HEK293 (cell line): ENCODE measurements at regions not wholly inside any gene's neighbourhood (a gene's known extent, or its start where the extent isn't known, plus 50 kb on each side); places are given as distances from the start of the nearest gene placed in this dataset.

Experiments used
- CTCF ChIA-PET: fragments of 350-600 bp; formaldehyde crosslinking; extraction: SDS; loops from one replicate; lab custom pipeline; 2021; ENCODE audit warnings: antibody characterized with exemption; lab: Yijun Ruan, JAX
- POLR2A ChIA-PET: fragments of 300-600 bp; formaldehyde crosslinking; extraction: SDS; loops from one replicate; lab custom pipeline; 2020; ENCODE audit warnings: antibody characterized with exemption, inconsistent platforms; lab: Yijun Ruan, JAX
- H3K27ac ChIP-seq: fragments of 200-500 bp; sonication (Bioruptor generic); 2 replicates; pipeline ENCODE4 v1.5.1; 2014; ENCODE audit warnings: low read depth, low read length, control low read depth, inconsistent platforms; ENCODE audit errors: extremely low read depth
- H3K36me3 ChIP-seq, 2 experiments: fragments of 200-500 bp in 1 of 2; sonication (Bioruptor generic) in 1 of 2; 1 replicate in 1 of 2; 2 replicates in 1 of 2; pipeline ENCODE4 v1.5.1; 2014 to 2017; ENCODE audit warnings: inconsistent platforms in 2 of 2, low read length in 2 of 2; ENCODE audit not compliant: control insufficient read depth in 2 of 2, insufficient read depth in 1 of 2
- H3K4me1 ChIP-seq: fragments of 200-500 bp; sonication (Bioruptor generic); 2 replicates; pipeline ENCODE4 v1.5.1; 2014; ENCODE audit warnings: mild to moderate bottlenecking, low read length, inconsistent platforms; ENCODE audit not compliant: control insufficient read depth, insufficient read depth
- H3K4me3 ChIP-seq: 2 replicates; pipeline ENCODE4 v1.5.1; 2011; ENCODE audit warnings: low read depth, mild to moderate bottlenecking, control low read depth, low read length, moderate library complexity
- H3K9me3 ChIP-seq: fragments of 200-500 bp; sonication (Bioruptor generic); 2 replicates; pipeline ENCODE4 v1.5.1; 2014; ENCODE audit warnings: low read depth, low read length, inconsistent platforms; ENCODE audit not compliant: control insufficient read depth, insufficient read depth
- GLI4 ChIP-seq: fragments of 450-650 bp; formaldehyde crosslinking; IDR thresholded peaks from 2 replicates; pipeline ENCODE4 v1.5.1; 2016; ENCODE audit warnings: missing biosample characterization, missing genetic modification characterization
- MEIS1 ChIP-seq: sonication (generic); formaldehyde crosslinking; IDR thresholded peaks from 2 replicates; pipeline ENCODE4 v1.8.1; 2022; ENCODE audit warnings: missing genetic modification reagents, mild to moderate bottlenecking, borderline replicate concordance
- OSR2 ChIP-seq: fragments of 450-650 bp; formaldehyde crosslinking; IDR thresholded peaks from 2 replicates; pipeline ENCODE4 v1.5.1; 2016; ENCODE audit warnings: missing biosample characterization, missing genetic modification characterization
- PRDM2 ChIP-seq: fragments of 450-650 bp; formaldehyde crosslinking; IDR thresholded peaks from 2 replicates; pipeline ENCODE4 v1.5.1; 2016; ENCODE audit warnings: missing biosample characterization, missing genetic modification characterization, borderline replicate concordance
- SP2 ChIP-seq: fragments of 450-650 bp; formaldehyde crosslinking; IDR thresholded peaks from 2 replicates; pipeline ENCODE4 v1.5.1; 2016; ENCODE audit warnings: missing biosample characterization, missing genetic modification characterization
- TRIM28 ChIP-seq: IDR thresholded peaks from 2 replicates; pipeline ENCODE4 v1.6.1; 2011; ENCODE audit warnings: low read length, control low read depth, borderline replicate concordance
- YY1 ChIP-seq: fragments of 450-650 bp; formaldehyde crosslinking; IDR thresholded peaks from 2 replicates; pipeline ENCODE4 v1.5.1; 2018; ENCODE audit warnings: missing biosample characterization, missing genetic modification characterization
- ZBTB1 ChIP-seq: fragments of 450-650 bp; formaldehyde crosslinking; IDR thresholded peaks from 2 replicates; pipeline ENCODE4 v1.5.1; 2016; ENCODE audit warnings: missing biosample characterization, missing genetic modification characterization
- ZBTB21 ChIP-seq: fragments of 450-650 bp; formaldehyde crosslinking; IDR thresholded peaks from 2 replicates; pipeline ENCODE4 v1.5.1; 2017; ENCODE audit warnings: missing biosample characterization, missing genetic modification characterization
- ZBTB6 ChIP-seq: fragments of 450-650 bp; formaldehyde crosslinking; IDR thresholded peaks from 2 replicates; pipeline ENCODE4 v1.5.1; 2017; ENCODE audit warnings: missing biosample characterization, missing genetic modification characterization
- ZNF184 ChIP-seq: fragments of 450-650 bp; IDR thresholded peaks from 2 replicates; pipeline ENCODE4 v1.5.1; 2018; ENCODE audit warnings: missing biosample characterization, mild to moderate bottlenecking, missing genetic modification characterization
- ZNF521 ChIP-seq: fragments of 450-650 bp; formaldehyde crosslinking; IDR thresholded peaks from 2 replicates; pipeline ENCODE4 v1.5.1; 2017; ENCODE audit warnings: missing biosample characterization, mild to moderate bottlenecking, missing genetic modification characterization
- ZNF585B ChIP-seq: fragments of 450-650 bp; formaldehyde crosslinking; IDR thresholded peaks from 2 replicates; pipeline ENCODE4 v1.5.1; 2016; ENCODE audit warnings: missing biosample characterization, missing genetic modification characterization
- ZNF76 ChIP-seq: fragments of 450-650 bp; formaldehyde crosslinking; IDR thresholded peaks from 2 replicates; pipeline ENCODE4; 2016; ENCODE audit warnings: low read depth, missing biosample characterization, missing genetic modification characterization, borderline replicate concordance
- TF ChIP-seq, protein P1 (sequence below): fragments of 450-650 bp; formaldehyde crosslinking; IDR thresholded peaks from 2 replicates; pipeline ENCODE4 v1.5.1; 2016; ENCODE audit warnings: missing biosample characterization, missing genetic modification characterization, borderline replicate concordance

DNA sequence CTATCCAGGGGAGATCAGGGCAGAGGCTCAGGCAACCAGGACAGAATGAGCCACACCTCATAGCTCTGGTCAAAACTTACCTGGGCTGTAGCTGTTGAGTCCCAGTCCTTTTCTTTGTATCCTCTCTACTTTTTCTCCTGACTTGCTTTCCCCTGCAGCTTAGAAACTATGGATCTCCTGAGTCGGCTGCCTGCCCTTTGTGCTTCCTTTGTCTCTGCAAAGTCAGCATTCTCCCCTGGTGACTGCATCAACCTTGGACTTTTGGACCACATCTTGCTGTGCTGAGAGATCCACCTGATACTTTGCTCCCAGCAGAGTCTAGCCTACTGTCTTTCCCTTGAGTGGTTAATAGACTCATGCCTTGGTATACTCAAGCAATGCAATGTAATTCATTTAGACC, 353.3 kb downstream of the SIPA1L2 start (continued):
- TF ChIP-seq, protein P1, sequence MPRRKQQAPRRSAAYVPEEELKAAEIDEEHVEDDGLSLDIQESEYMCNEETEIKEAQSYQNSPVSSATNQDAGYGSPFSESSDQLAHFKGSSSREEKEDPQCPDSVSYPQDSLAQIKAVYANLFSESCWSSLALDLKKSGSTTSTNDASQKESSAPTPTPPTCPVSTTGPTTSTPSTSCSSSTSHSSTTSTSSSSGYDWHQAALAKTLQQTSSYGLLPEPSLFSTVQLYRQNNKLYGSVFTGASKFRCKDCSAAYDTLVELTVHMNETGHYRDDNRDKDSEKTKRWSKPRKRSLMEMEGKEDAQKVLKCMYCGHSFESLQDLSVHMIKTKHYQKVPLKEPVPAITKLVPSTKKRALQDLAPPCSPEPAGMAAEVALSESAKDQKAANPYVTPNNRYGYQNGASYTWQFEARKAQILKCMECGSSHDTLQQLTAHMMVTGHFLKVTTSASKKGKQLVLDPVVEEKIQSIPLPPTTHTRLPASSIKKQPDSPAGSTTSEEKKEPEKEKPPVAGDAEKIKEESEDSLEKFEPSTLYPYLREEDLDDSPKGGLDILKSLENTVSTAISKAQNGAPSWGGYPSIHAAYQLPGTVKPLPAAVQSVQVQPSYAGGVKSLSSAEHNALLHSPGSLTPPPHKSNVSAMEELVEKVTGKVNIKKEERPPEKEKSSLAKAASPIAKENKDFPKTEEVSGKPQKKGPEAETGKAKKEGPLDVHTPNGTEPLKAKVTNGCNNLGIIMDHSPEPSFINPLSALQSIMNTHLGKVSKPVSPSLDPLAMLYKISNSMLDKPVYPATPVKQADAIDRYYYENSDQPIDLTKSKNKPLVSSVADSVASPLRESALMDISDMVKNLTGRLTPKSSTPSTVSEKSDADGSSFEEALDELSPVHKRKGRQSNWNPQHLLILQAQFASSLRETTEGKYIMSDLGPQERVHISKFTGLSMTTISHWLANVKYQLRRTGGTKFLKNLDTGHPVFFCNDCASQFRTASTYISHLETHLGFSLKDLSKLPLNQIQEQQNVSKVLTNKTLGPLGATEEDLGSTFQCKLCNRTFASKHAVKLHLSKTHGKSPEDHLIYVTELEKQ (tag by site-specific recombination) = no peak
- TF ChIP-seq, all 188 proteins: peak for 0

GRCh38 chr1:232274999-232275710, 354.8 kb downstream of the SIPA1L2 start:
- H3K27ac ChIP-seq = no peak overlapping the region
- POLR2A ChIA-PET = no interaction called here
- no peaks in the 10 kb centered on the region for H3K36me3 ChIP-seq
- peaks cover 16% of the 10 kb centered on the region for H3K4me1 ChIP-seq
- CTCF ChIA-PET = interaction anchor here (0.5 kb wide), 1 partner anchor 274 kb away, joined by 3 read pairs; no protein-coding TSS in a partner anchor
- no peak for TF ChIP-seq ZNF521 (tag by site-specific recombination)
- TF ChIP-seq TRIM28 = no peak
- no peak for TF ChIP-seq PRDM2 (tag by site-specific recombination)
- no peak for TF ChIP-seq ZNF585B (tag by site-specific recombination)
- TF ChIP-seq SP2 (tag by site-specific recombination) = no peak
- TF ChIP-seq MEIS1 (CRISPR knock-in tag) = no peak
- no peak for TF ChIP-seq GLI4
- TF ChIP-seq ZBTB21 (tag by site-specific recombination) = no peak
- no peak for TF ChIP-seq ZNF76 (tag by site-specific recombination)
- TF ChIP-seq YY1 = no peak
- TF ChIP-seq OSR2 (tag by site-specific recombination) = no peak
- TF ChIP-seq ZNF184 (tag by site-specific recombination) = no peak
- TF ChIP-seq ZBTB1 (tag by site-specific recombination) = no peak
- no peak for TF ChIP-seq ZBTB6 (tag by site-specific recombination)
- H3K9me3 ChIP-seq = no peaks in the 10 kb centered on the region
- H3K4me3 ChIP-seq = no peak overlapping the region
